NCI-H748 (cell line): ENCODE measurements at regions not wholly inside any gene's neighbourhood (a gene's known extent, or its start where the extent isn't known, plus 50 kb on each side); places are given as distances from the start of the nearest gene placed in this dataset.
"Not testable (repeated sequence)": the region's sequence is repeated elsewhere in the genome, so short reads cannot be mapped to it uniquely, and the experiment has no call there.

Experiments
- DNase-seq: peaks from one replicate; lab custom pipeline; 2025; ENCODE audit not compliant: unreplicated experiment; lab: John Stamatoyannopoulos, UW

- no peak for DNase-seq
Observed at GRCh38 chr7:67661-68395, 124.5 kb upstream of the FAM20C start.

GRCh38 chr7:68629-69028, 123.7 kb upstream of the FAM20C start:
- DNase-seq, result no peak

- DNase-seq, result not testable (repeated sequence)
Observed at GRCh38 chr7:69052-69451, 123.3 kb upstream of the FAM20C start.

GRCh38 chr7:69499-70123, 122.8 kb upstream of the FAM20C start:
- not testable (repeated sequence) for DNase-seq

- not testable (repeated sequence) for DNase-seq
Observed at GRCh38 chr7:70207-70606, 122.2 kb upstream of the FAM20C start.

GRCh38 chr7:70989-71388, 121.4 kb upstream of the FAM20C start:
- DNase-seq, result not testable (repeated sequence)

- DNase-seq, result not testable (repeated sequence)
Observed at GRCh38 chr7:72266-73057, 119.9 kb upstream of the FAM20C start.

GRCh38 chr7:73058-73331, 119.4 kb upstream of the FAM20C start:
- DNase-seq, result not testable (repeated sequence)

GRCh38 chr7:74008-74540, 118.3 kb upstream of the FAM20C start:
- not testable (repeated sequence) for DNase-seq

GRCh38 chr7:75511-75910, 116.9 kb upstream of the FAM20C start:
- DNase-seq, result not testable (repeated sequence)

- not testable (repeated sequence) for DNase-seq
Observed at GRCh38 chr7:76202-76601, 116.2 kb upstream of the FAM20C start.

GRCh38 chr7:76829-77395, 115.5 kb upstream of the FAM20C start:
- DNase-seq, result not testable (repeated sequence)

- DNase-seq, result not testable (repeated sequence)
Observed at GRCh38 chr7:78862-79261, 113.5 kb upstream of the FAM20C start.

GRCh38 chr7:79400-80055, 112.8 kb upstream of the FAM20C start:
- not testable (repeated sequence) for DNase-seq

GRCh38 chr7:80259-81067, 111.9 kb upstream of the FAM20C start:
- no peak for DNase-seq

- no peak for DNase-seq
Observed at GRCh38 chr7:81068-81925, 111.1 kb upstream of the FAM20C start.

GRCh38 chr7:81926-82756, 110.2 kb upstream of the FAM20C start:
- DNase-seq, result no peak

- no peak for DNase-seq
Observed at GRCh38 chr7:82757-83155, 109.6 kb upstream of the FAM20C start.
